Central memory CD4-positive, alpha-beta T cell (primary cell): ENCODE measurements at regions not wholly inside any gene's neighbourhood (a gene's known extent, or its start where the extent isn't known, plus 50 kb on each side); places are given as distances from the start of the nearest gene placed in this dataset.
"Not testable (repeated sequence)": the region's sequence is repeated elsewhere in the genome, so short reads cannot be mapped to it uniquely, and the experiment has no call there.

ENCODE experiments used
- DNase-seq: peaks from one replicate; pipeline ENCODE4 v3.0.0; 2022

DNA sequence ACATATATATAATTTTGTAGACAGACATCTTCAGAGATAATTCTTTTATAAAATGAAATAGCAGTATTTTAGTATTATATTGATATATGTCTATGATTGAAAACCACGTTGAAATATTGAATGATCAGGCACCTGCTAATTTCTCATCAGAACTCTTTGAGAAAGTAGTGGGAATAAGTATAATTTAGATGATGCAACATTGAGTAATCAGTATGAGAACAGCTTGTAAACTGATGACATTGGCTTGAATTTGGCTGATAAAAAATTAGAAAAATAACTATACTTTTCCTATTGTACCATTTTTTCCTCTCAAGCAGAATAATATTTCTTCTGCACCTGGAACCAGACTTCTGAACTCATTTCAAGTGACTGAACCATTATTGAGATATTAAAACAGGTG, 1316.8 kb downstream of the NCAM2 start:
- DNase-seq: no peak

DNA sequence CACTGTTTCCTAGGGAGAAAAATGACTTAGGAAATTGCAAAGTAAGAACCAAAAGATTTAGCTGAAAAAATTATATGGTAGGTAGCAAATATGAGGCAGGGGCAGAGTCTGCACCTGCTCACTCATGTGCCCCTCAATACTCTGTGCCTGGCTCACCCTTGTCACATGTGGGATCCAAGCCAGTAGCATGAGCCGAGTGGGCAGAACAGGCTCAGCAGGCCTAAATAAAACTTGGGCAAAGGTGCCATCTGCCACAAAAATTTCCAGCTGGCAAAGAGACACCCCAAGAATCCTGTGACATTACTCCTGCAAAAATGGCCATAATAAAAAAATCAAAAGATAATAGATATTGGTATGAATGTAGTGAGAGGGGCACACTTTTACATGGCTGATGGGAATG, 1321.2 kb downstream of the NCAM2 start:
- DNase-seq: no peak

- no peak for DNase-seq
These were observed 1344.7 kb downstream of the NCAM2 start for GRCh38 chr21:22342889-22343288.

GRCh38 chr21:22343303-22343702, 1345.1 kb downstream of the NCAM2 start:
- no peak for DNase-seq

DNA sequence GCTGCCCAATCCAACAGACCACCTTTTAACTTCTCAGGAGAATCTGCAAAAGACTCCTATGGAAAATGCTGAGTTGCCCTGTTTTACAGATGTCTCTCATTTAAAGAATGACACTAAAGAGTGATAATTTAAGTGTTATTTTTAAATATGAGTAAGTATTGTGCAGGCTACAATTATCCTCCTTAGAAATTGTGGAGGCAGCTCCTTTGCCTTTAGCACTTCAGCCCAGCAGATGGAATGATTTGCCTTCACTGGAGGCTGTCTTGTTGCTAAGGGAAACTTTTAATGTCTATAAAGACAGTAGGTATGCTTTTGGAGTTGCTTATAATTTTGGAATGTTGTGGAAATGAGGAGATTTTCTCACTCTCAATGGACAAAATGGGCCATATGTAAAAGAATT, 1345.5 kb downstream of the NCAM2 start:
- no peak for DNase-seq

DNA sequence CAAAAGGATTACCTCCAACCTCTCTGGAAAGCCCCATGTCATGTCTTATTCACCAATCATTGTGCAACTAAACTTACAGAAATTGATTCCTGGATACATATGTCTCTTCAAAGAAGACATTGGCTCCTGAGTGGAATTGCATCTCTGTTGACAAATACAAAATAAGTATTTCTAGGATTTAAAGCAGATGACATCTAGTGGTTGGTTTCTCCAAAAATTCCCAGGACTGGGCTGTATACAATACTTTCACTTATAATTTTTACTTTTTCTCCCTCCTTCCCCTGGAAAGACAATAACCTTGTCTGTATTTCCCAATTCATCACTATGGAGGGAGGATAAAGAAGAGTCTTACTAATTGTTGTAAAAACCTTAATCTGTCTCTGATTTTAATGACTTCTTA, 1347.4 kb downstream of the NCAM2 start:
- no peak for DNase-seq

DNA sequence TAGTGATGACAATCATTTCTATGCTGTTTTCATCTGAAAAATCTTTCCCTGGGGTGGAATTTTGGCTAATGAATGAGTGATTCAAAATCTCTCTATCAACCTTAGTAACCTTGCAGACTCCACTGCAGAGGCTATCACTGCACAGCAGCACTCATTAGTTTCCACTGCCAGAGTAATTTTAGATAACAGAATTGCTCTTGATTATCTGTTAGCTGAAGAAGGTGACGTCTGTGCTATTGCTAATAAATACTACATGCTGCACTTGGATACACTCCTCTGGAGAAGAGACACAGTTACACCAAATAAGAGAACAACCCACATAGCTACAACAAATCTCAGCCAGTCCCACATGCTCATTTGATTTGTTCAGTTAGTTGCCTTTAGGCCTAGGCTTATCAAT, 1348.4 kb downstream of the NCAM2 start:
- DNase-seq: no peak

DNA sequence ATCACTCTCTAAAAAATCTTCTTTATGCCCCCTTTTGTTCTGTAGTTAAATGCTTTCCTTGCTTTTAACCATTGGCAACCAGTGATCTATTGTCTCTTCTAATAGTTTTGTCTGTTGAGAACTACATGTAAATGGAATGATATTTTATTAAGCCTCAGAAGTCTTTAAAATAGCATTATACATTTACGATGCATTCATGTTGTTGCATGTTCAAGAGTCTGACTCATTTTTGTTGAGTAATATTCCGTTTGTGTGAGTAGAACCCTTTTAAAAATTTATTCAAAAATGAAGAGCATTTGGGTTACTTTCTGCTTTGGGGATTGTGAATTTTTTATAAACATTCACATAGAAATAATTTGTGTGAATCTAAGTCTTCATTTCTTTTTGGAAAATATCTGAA, 1352.9 kb downstream of the NCAM2 start:
- DNase-seq: no peak

DNA sequence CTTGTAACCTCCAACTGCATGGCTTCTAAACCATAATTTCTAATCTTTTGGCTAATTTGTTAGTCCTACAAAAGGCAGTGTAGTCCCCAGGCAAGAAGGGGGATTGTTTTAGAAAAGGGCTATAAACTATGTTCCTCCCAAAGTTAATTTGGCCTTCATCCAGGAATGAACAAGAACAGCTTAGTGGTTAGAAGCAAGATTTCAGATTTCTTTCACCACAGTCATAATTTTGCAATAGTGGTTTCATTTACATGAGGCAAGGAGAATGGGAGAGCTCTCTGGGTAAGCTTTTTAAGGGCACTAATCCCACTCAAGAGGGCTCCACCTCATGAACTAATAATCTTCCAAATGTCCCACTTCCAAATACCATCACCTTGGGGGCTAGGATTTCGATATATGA, 1353.9 kb downstream of the NCAM2 start:
- no peak for DNase-seq

DNA sequence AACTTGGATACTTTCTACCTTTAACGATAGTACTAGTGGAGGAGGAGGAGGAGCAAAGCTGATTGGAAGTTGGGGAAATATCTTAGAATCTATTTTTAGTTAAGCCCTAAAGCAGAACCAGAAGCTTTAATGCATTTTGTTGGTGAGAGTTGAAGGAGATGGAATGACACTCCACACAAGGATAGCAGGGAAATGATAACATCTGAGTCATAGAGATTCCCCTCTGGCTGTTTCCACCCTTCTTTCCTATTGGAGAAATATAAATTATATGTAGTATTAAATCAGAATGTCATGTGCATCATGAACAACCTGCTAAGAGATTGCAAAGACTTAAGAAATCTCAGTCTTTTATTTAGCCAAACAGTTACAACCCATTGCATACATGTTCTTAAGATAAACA, 1357.7 kb downstream of the NCAM2 start:
- DNase-seq: no peak

- no peak for DNase-seq
These were observed 1358.5 kb downstream of the NCAM2 start for GRCh38 chr21:22356663-22357062.

GRCh38 chr21:22359599-22359998, 1361.4 kb downstream of the NCAM2 start:
- not testable (repeated sequence) for DNase-seq

DNA sequence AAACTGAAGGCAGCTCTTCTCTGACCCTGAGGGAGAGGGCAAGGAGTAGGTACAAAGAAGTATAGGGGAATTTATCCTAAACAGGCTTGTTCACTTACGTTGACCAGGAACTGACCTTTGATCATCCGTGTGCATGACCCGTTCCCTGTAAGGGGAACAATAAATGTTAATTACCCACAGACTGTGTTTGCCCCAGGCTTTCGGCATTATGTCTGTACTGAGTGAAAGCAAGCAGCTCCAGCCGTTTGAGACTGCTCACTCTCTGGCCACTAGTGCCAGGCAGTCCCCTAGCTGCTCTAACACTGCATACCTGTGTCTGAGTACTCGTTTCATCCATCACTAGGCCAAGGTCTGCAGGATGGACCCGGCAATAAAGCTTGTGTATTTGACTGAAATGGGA, 1365.3 kb downstream of the NCAM2 start:
- DNase-seq: no peak

GRCh38 chr21:22364163-22364562, 1366.0 kb downstream of the NCAM2 start:
- DNase-seq: no peak

DNA sequence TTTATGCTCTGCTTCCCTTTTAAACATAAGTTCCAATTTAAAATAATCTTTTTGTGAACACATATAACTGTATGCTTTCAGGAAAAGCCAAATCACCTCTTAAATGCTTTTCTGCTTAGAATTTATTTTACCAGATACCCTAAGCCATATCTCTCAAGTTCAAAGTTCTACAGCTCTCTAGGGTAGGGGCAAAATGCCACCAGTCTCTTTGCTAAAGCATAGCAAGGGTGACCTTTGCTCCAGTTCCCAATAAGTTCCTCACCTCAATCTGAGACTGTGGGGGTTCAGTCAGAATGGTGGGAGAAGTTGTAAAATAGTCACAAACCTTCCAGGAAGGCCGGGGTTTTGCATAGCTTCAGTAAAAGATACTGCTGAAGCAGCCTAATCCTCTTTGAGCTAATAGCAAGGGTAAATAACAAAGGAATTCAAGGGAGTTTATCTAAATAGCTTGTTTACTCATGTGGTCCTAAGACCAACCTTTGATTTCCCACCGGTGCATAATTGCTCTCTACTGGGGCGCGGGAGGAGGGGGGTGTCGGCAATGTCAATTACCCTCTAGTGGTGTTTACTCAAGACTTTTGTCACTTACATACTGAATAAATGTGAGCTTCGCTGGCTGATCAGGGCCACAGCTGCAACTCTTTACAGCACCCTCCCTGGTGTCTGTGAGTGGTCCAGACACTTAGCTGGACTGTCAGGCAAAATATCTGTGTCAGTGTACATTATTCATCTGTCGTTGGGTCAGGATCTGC, 1376.2 kb downstream of the NCAM2 start:
- no peak for DNase-seq

GRCh38 chr21:22377795-22378194, 1379.6 kb downstream of the NCAM2 start:
- DNase-seq: not testable (repeated sequence)

DNA sequence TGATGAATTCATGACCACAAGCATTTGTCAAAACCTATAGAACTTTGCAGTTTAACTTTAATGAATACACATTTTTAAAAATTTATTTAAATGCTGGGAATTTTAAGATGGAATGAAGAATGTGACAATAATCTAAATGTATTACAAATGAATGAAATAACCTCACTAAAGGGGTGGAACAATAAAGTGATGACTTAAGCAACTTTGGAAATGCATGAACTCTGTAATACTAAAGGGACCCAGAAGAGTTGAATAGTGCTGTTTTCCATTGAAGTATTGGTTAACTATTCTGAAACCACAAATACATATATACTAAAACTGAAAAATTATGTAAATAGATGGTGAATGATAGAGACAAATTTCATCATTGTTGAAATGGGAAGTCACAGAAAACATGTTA, 1395.1 kb downstream of the NCAM2 start:
- no peak for DNase-seq

DNA sequence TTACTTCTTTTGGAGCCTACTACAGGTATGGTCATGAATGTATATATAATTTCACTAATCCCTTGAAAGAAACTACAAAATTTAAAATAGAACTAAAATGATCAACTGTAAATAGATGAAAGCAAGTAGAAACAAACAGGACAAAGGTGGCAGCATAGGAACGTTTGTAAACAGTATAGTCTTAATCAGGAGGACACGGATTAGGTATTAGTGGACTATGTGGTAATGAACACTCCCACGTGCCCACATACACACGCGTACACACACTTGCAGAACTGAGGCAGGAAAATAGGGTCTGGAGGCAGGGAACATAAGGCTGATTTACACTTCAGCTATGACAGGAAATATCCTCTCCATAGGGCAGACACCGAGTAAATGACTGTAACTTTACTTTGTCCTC, 1397.8 kb downstream of the NCAM2 start:
- DNase-seq: no peak

DNA sequence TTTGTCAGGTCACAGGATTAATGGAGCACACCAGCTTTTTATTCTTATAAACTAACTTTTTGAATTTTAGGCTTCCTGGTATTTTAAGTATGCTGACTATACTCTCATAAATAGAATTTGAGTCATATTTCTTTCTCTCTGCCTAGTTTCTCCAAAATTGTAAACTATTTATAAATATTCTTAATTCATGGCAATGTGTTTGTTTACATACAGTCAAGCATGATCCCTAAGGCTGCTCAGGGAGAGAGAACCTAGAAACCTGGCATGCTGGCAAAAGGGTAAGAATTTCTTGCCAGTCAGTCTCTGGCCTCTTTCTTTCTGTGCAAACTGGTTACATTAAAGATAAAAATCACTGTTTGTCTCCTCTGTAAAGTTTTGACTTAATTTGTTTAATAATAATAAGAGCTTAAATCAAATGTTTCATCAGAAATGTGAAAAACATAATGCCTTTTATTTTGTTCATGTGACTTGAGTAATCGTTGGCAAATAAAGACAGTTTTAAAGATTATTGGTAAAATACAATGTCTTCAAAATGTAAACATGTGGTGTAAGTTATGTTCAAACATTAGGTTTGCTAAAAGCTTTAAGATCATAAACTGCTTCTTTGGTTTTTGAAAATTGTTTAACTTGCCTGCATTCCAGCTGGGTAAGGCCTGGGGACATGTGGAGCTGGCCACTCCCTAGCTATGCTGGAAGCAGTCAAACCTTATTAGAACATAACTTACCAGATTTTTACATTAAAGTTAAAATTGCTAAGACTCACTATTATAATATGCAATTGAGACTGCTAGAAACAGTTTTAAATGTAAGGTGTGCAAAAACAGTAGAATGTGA, 1401.7 kb downstream of the NCAM2 start:
- no peak for DNase-seq

DNA sequence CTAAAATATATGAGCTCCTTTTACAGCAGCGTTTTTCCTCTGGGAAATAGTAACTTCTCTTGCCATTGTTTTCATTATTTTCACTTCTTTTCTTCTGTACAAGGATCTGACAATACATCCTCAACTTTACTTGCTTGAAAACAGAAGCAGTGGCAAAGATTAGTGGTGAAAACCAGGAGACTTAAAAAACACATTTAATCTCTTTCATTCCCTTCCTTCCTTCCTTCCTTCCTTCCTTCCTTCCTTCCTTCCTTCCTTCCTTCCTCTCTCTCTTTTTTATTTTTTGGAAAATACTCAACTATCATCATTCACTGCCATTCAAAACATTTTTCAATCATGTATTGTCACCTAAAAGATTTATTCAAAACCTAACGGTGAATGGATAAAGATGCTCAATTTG, 1411.4 kb downstream of the NCAM2 start:
- DNase-seq: no peak

GRCh38 chr21:22416555-22416954, 1418.3 kb downstream of the NCAM2 start:
- DNase-seq: no peak

DNA sequence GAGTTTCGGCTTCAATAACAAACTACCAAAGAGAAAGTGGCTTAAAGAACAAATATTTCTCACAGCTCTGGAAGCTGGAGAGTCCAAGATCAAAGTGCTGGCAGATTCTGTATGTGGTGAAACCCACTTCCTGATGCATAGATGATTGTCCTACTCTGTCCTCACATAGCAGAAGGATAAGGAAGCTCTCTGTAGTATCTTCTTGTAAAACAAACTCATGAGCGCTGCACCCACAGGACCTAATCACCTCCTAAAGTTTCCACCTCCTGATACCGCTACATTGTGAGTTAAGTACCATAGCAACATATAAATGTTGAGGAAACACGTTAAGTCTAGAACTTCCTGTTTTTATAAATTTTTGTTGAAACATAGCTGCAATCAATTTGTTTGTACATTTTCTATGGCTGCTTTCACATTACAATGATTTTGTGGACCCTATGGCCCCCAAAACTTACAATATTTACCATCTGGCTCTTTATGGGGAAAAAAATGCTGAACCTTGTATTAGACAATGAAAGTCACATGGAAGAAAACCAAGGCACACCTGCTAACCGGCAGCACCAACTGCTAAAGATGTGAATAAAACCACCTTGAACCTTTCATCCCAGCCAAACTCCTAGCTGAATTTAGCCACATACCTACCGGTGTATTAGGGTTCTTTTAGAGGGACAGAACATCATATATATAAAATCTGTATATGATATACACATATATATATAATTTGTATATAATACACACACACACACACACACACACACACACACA, 1423.4 kb downstream of the NCAM2 start:
- DNase-seq: peak; percentile 7

DNA sequence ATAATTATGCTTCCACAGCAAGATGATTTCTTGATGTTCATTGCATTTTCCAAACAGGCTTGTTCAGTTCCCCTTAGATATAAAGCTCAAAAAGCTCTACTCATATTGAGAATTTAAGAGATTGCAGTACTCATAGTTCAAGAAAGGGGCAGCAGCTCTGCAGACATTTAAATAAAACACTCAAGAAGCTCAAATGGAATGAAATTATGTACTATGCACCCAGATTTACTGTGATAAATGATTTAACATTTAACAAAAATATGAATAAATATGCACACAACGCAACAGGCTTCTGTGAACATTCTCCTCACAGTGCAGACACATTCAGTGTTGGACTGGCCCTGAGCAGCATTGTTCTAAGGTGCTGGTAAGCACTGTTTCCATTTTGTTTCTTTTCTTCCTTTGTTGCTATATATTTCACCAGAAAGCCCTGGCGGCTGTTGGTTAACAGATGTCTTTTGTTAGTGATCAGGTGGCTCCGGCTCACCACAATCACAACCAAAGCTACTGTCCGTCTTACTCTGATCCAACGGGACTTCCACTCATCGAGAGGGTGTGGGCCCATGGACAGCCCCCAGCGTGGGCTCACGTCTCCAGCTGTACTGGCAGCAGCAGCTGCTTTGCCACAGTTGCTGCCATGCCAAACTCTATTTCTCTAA, 1440.3 kb downstream of the NCAM2 start:
- no peak for DNase-seq
